ENCODE measurements at regions not wholly inside any gene's neighbourhood (a gene's known extent, or its start where the extent isn't known, plus 50 kb on each side); places are given as distances from the start of the nearest gene placed in this dataset.
"Not testable (repeated sequence)": the region's sequence is repeated elsewhere in the genome, so short reads cannot be mapped to it uniquely, and the experiment has no call there.

GRCh38 chr2:175431101-175431946 lies 249.8 kb upstream of the ATP5MC3 start:
- no peak for DNase-seq (ENCODE audit: low read depth)
- no peak for TF ChIP-seq CTCF (IDR thresholded peaks at IDR 0.05; ENCODE audit: insufficient read depth, low read length)
- H3K4me3 ChIP-seq (ENCODE audit: low read depth, low read length): no peak overlapping the region

GRCh38 chr2:175430236-175430635 lies 248.7 kb upstream of the ATP5MC3 start:
- TF ChIP-seq CTCF (IDR thresholded peaks at IDR 0.05; ENCODE audit: insufficient read depth, low read length): no peak

GRCh38 chr2:175418224-175418835 lies 236.8 kb upstream of the ATP5MC3 start:
- H3K4me3 ChIP-seq (ENCODE audit: low read depth, low read length): no peak overlapping the region
- no peak for DNase-seq (ENCODE audit: low read depth)
- no peak for TF ChIP-seq CTCF (IDR thresholded peaks at IDR 0.05; ENCODE audit: insufficient read depth, low read length)

More at GRCh38 chr2:175430236-175430635, 248.7 kb upstream of the ATP5MC3 start:
- H3K4me3 ChIP-seq (ENCODE audit: low read depth, low read length): no peak overlapping the region
- no peak for DNase-seq (ENCODE audit: low read depth)

- H3K4me3 ChIP-seq (ENCODE audit: low read depth, low read length): no peak overlapping the region
- TF ChIP-seq CTCF (IDR thresholded peaks at IDR 0.05; ENCODE audit: insufficient read depth, low read length): peak; percentile 70
- DNase-seq (ENCODE audit: low read depth): peak; percentile 66
Measured at GRCh38 chr2:175414882-175415487, 233.5 kb upstream of the ATP5MC3 start.

- TF ChIP-seq CTCF (IDR thresholded peaks at IDR 0.05; ENCODE audit: insufficient read depth, low read length): no peak
- no peak for DNase-seq (ENCODE audit: low read depth)
- H3K4me3 ChIP-seq (ENCODE audit: low read depth, low read length): no peak overlapping the region
Measured at GRCh38 chr2:175414191-175414881, 232.8 kb upstream of the ATP5MC3 start.

- not testable (repeated sequence) for H3K4me3 ChIP-seq (ENCODE audit: low read depth, low read length); DNase-seq (ENCODE audit: low read depth)
Measured at GRCh38 chr2:175410941-175411340, 229.4 kb upstream of the ATP5MC3 start.

- no peak for TF ChIP-seq CTCF (IDR thresholded peaks at IDR 0.05; ENCODE audit: insufficient read depth, low read length)
- no peak for DNase-seq (ENCODE audit: low read depth)
Measured at GRCh38 chr2:175404839-175405238, 223.3 kb upstream of the ATP5MC3 start.

More at GRCh38 chr2:175404839-175405238, 223.3 kb upstream of the ATP5MC3 start:
- H3K4me3 ChIP-seq (ENCODE audit: low read depth, low read length): no peak overlapping the region

Measured in fibroblast of the aortic adventitia (primary cell).